Left renal cortex interstitium (tissue), 4 donors: ENCODE measurements at regions not wholly inside any gene's neighbourhood (a gene's known extent, or its start where the extent isn't known, plus 50 kb on each side); places are given as distances from the start of the nearest gene placed in this dataset.

ENCODE experiments used
- DNase-seq, 4 donors: peaks; one replicate each; pipeline ENCODE4 v3.0.0-alpha.2; 2013; ENCODE audit warnings: low read depth in 4 of 4, low spot score in 2 of 4, missing footprints in 1 of 4

DNA sequence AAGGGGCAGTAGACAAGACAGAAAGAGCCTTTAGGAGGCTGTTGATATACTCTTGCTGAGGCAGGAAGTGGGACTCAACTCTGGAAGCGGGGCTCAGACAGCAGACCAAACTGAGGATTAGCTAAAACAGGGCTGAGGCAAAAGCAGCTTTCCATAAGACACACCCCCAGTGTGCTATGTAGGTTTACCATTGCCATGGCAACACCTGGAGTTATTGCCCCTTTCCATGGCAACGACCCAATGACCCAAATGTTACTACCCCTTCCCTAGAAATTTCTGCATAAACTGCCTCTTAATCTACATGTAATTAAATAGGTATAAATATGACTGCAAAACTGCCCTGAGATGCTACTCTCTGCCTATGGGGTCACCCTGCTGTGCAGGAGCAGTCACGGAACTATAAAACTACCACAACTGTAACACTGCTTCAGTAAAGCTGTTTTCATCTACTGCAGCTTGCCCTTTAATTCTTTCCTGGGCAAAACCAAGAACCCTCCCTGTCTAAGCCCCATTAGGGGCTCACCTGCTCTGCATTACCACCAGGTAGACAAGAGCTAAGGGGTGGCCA, 348.4 kb upstream of the PODXL start:
- no peak for DNase-seq

- DNase-seq, result no peak
These were observed 346.9 kb upstream of the PODXL start for GRCh38 chr7:131903315-131903714.

GRCh38 chr7:131900785-131901287, 344.4 kb upstream of the PODXL start:
- no peak for DNase-seq

- no peak for DNase-seq
These were observed 343.0 kb upstream of the PODXL start for GRCh38 chr7:131899271-131900030.

DNA sequence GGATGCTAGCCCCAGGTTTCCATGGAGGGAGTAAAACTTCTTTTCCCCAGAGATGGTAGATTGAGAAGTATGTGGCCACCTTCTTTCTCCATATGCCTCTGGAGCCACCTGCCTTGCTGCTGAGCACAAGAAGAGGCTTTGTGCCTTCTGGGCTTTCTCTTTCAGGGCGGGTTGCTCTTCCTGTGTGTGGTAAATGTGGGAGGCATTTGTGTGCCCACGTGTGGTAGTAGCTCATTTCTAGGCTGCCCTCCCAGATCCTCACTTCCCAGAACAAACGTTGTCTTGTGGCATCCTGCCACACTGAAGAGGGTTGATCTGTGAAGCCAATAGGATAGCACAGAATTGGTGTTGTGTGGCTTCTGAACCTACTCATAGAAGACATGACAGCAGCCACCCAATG, 342.0 kb upstream of the PODXL start:
- DNase-seq, result no peak

DNA sequence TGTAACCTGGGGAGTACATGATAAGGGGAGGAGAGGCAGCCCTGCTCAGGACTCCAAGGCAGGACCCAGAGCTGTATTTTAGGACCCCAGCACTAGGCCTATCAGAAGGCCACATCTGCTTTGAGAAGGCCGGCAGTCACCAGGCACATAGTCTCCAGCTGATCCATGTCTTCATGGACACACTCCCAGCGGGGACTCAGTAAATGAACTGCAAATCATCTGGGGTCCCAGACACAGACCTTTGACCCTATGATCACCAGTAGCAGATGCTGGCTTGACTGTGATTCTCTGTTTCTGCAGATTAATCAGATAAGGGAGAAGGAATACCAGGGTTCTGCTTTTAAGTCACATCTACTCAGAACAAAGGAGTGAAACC, 341.4 kb upstream of the PODXL start:
- no peak for DNase-seq

GRCh38 chr7:131897016-131897789, 340.8 kb upstream of the PODXL start:
- no peak for DNase-seq

GRCh38 chr7:131896165-131896863, 339.9 kb upstream of the PODXL start:
- DNase-seq, result no peak

DNA sequence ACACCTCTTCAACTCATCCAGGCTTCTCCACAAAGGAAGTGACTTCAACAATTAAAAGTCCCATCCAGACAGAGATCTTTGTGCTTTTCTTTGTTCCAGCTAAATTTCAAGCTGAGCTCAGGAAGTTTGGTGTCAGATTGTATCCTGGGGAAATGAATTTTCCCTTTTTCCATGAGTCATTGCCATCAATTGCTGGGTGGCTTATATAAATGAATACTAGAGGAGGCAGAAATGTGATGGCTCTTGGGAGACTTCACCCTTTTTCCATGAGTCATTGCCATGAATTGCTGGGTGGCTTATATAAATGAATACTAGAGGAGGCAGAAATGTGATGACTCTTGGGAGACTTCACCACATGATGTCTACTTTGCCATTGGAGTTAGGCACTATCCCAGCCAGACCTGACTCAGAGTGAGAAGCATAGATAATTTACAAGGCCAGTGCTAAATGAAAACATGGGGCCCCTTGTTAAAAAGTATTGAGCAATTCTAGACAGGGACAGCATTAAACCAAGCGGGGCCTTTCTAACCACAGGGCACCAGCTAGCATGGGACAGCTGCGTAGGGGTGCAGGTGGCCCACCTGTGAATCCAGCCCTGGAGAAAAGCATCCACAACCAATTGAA, 339.2 kb upstream of the PODXL start:
- DNase-seq, result no peak

DNA sequence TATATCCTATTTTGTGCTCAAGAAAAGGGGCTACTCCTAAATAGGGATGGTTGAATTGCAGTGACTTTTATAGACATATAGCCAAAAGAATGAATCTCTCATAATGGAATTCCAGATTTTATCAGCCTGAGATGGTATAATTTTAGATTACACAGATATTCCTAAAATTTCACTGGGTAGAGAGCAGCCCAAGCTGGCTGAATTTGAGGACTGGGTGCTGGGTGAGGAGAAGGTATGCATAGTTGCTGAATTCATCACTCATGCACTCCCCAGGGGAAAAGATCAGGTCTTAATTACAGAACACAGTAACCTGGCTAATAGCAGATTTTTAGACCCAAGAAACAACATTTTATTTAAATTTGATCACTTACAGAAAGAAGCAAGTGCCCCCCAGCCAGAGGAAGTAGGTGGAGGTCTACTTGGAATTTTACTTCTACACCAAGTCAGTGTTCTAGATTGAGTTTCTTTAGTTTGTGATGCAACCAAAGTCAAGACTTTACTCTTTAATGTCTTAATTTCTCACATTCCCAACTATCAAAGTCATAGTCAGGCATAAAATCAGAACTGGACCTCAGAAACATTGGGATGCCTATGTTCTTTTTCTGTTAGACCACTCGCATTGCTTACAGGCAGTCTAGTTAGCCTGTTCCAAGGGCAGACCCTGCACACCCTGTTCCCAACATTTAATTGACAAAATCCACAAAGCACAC, 337.4 kb upstream of the PODXL start:
- no peak for DNase-seq

- no peak for DNase-seq
These were observed 333.7 kb upstream of the PODXL start for GRCh38 chr7:131890176-131890575.

DNA sequence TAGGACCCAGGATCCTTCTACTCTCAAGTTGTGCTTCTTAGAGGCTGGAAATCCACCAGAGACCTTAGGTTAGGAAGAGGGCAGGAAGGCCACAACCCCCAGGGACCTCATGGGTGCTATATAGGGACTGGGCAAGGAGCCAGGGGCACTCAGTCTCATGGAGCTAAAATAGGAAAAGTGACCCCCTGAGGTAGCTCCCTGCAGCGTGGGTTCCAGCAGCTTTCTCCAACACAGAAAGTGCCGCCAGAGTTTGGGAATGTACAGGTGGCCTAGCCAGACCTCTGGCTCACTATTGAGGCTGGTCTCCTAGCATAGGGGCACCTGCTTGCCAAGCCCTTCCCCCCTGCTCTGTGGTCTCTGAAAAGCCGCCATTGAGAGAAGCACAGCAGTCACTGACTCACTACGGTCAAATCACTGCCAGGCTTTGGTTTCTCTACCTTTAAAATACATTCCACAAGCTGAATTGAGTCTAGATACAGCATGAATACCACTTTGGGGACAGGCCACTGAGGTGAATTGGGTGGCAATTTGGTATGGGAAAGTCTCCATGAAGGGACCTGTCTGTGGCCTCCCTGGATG, 333.2 kb upstream of the PODXL start:
- DNase-seq, result no peak

DNA sequence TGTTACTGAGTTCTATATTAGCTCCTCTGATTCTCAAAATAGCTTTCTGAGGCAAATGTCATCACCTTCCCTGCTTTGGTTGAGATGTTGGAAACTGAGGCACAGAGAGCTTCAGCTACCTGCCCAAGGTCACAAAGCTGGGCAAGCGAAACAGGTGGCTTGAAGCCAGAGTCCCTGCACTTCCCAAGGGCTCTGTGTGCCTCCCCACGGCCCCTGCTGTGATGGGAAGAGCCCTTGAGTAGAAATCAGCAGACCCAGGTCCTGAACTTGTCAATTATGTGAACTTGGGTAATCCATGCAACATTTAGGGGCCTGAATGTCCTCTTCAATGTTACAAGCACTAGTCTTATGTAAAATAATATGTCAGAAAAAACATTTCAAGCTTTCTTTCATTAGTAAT, 327.3 kb upstream of the PODXL start:
- DNase-seq, result no peak

- no peak for DNase-seq
These were observed 326.8 kb upstream of the PODXL start for GRCh38 chr7:131883196-131883595.

DNA sequence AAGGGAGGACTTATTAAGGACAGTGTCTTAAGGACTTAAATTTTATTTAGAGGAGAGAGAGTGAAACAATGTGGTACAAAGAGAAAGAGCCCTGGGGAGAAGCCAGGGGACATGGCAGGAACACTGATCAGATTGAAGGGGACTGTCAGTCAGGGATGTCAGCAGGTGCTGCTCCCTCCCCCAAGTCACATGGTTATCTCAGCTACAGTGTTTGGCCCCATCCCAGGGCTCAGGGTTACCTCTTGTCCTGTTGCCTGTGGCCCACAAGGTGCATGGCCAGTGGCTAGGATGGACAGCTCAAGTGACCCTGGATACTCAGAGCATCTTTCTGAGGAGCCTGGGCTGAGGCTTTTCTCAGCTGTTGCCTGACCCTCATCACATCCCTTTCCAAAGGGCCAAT, 325.9 kb upstream of the PODXL start:
- no peak for DNase-seq

DNA sequence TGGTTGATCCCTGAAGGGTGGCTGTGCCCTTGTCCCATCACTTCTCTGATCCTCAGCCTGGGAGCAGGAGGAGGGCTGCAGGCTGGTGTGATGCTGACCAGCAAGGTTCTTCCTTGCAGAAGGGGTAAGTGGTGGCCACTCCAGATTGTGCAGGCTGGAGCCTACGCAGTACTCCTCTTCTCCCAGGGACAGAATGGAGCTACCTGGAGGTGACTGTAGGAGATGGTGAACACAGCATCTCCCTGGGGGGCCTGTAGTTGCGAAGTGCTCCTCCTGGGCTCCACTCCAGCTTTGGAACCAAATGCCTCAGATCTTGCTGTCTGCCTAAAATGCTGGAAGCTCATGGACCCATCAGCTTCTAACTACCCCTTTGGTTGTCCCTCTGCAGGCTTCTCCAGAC, 323.6 kb upstream of the PODXL start:
- no peak for DNase-seq

GRCh38 chr7:131879424-131879823, 323.0 kb upstream of the PODXL start:
- DNase-seq, result no peak

- DNase-seq, result no peak
These were observed 322.3 kb upstream of the PODXL start for GRCh38 chr7:131878777-131879176.

DNA sequence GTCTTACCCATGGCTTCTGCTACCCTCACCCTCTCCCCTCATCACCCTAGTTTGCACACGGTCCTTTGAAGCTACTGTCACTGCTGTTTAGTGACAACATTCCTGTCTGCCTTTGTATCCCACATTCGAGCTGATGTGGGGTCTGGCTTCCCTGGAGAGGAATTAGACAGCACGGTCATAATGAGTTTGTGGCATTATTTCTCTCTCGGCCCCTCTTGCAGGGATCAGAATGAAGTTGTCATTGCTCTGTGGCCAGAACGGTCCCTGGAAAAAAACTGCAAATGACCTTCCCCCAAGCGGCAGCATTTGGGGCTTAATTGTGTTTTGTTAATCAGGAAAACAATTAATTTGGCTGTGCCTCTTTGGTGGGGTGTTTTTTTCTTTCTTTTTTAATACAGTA, 317.2 kb upstream of the PODXL start:
- no peak for DNase-seq

- no peak for DNase-seq
These were observed 313.6 kb upstream of the PODXL start for GRCh38 chr7:131869986-131870385.
